ENCODE measurements at regions not wholly inside any gene's neighbourhood (a gene's known extent, or its start where the extent isn't known, plus 50 kb on each side); places are given as distances from the start of the nearest gene placed in this dataset.

GRCh38 chr3:73120710-73121109, 59.3 kb downstream of the EBLN2 start:
- no peaks in the 10 kb centered on the region for H3K27me3 ChIP-seq (ENCODE audit: low read depth, low read length)
- TF ChIP-seq EZH2phosphoT487 (IDR thresholded peaks at IDR 0.05; ENCODE audit: low read depth) (no peak), CTCF (IDR thresholded peaks at IDR 0.05; ENCODE audit: low read depth, low read length) (no peak)

GRCh38 chr3:73121669-73122331, 60.3 kb downstream of the EBLN2 start:
- no peak overlapping the region for H3K27ac ChIP-seq (ENCODE audit: low read length)
- TF ChIP-seq CTCF (IDR thresholded peaks at IDR 0.05; ENCODE audit: low read depth, low read length) (no peak), EZH2phosphoT487 (IDR thresholded peaks at IDR 0.05; ENCODE audit: low read depth) (no peak)
- H3K36me3 ChIP-seq (replicated peaks; ENCODE audit: low read depth, low read length): no peaks in the 10 kb centered on the region
- H3K9ac ChIP-seq (ENCODE audit: low read length): no peak overlapping the region
- H3K4me3 ChIP-seq (ENCODE audit: low read length): no peak overlapping the region
- H3K4me2 ChIP-seq (ENCODE audit: low read length): no peak overlapping the region
- H3K79me2 ChIP-seq (ENCODE audit: low read length): no peaks in the 10 kb centered on the region
- H2AFZ ChIP-seq (ENCODE audit: low read depth, low read length): no peak overlapping the region
- no peaks in the 10 kb centered on the region for H4K20me1 ChIP-seq (ENCODE audit: insufficient read depth, low read length)
- H3K27me3 ChIP-seq (ENCODE audit: low read depth, low read length): no peaks in the 10 kb centered on the region; the same call in 1 of the 2 replicates
- no peaks in the 10 kb centered on the region for H3K4me1 ChIP-seq (ENCODE audit: low read length)
- no peaks in the 10 kb centered on the region for H3K9me3 ChIP-seq (ENCODE audit: insufficient read depth, low read length)

More at GRCh38 chr3:73120710-73121109, 59.3 kb downstream of the EBLN2 start:
- Histone ChIP-seq H3K9me3 (ENCODE audit: insufficient read depth, low read length) (no peaks in the 10 kb centered on the region), H3K27ac (ENCODE audit: low read length) (no peak overlapping the region), H3K36me3 (replicated peaks; ENCODE audit: low read depth, low read length) (no peaks in the 10 kb centered on the region), H3K4me1 (ENCODE audit: low read length) (no peaks in the 10 kb centered on the region), H3K4me2 (ENCODE audit: low read length) (no peak overlapping the region), H3K79me2 (ENCODE audit: low read length) (no peaks in the 10 kb centered on the region), H2AFZ (ENCODE audit: low read depth, low read length) (no peak overlapping the region), H4K20me1 (ENCODE audit: insufficient read depth, low read length) (no peaks in the 10 kb centered on the region), H3K9ac (ENCODE audit: low read length) (no peak overlapping the region), H3K4me3 (ENCODE audit: low read length) (no peak overlapping the region)

GRCh38 chr3:73134034-73134433, 72.6 kb downstream of the EBLN2 start:
- peaks cover 10% of the 10 kb centered on the region; the same call in 1 of the 2 replicates for H3K27me3 ChIP-seq (ENCODE audit: low read depth, low read length)
- H3K4me1 ChIP-seq (ENCODE audit: low read length): no peaks in the 10 kb centered on the region
- H3K79me2 ChIP-seq (ENCODE audit: low read length): no peaks in the 10 kb centered on the region
- no peak overlapping the region for H3K4me3 ChIP-seq (ENCODE audit: low read length)
- no peaks in the 10 kb centered on the region for H4K20me1 ChIP-seq (ENCODE audit: insufficient read depth, low read length)
- H3K9ac ChIP-seq (ENCODE audit: low read length): no peak overlapping the region
- H3K9me3 ChIP-seq (ENCODE audit: insufficient read depth, low read length): peaks cover 19% of the 10 kb centered on the region
- TF ChIP-seq CTCF (IDR thresholded peaks at IDR 0.05; ENCODE audit: low read depth, low read length): no peak
- TF ChIP-seq EZH2phosphoT487 (IDR thresholded peaks at IDR 0.05; ENCODE audit: low read depth): no peak
- no peaks in the 10 kb centered on the region for H3K36me3 ChIP-seq (replicated peaks; ENCODE audit: low read depth, low read length)
- H3K27ac ChIP-seq (ENCODE audit: low read length): no peak overlapping the region
- H2AFZ ChIP-seq (ENCODE audit: low read depth, low read length): no peak overlapping the region
- no peak overlapping the region for H3K4me2 ChIP-seq (ENCODE audit: low read length)

- TF ChIP-seq CTCF (IDR thresholded peaks at IDR 0.05; ENCODE audit: low read depth, low read length): no peak
- no peak for TF ChIP-seq EZH2phosphoT487 (IDR thresholded peaks at IDR 0.05; ENCODE audit: low read depth)
- H3K9ac ChIP-seq (ENCODE audit: low read length): no peak overlapping the region
- peaks cover 19% of the 10 kb centered on the region for H3K9me3 ChIP-seq (ENCODE audit: insufficient read depth, low read length)
- no peak overlapping the region for H3K4me2 ChIP-seq (ENCODE audit: low read length)
- H3K4me1 ChIP-seq (ENCODE audit: low read length): no peaks in the 10 kb centered on the region
- no peak overlapping the region for H3K4me3 ChIP-seq (ENCODE audit: low read length)
- H3K27ac ChIP-seq (ENCODE audit: low read length): no peak overlapping the region
- no peaks in the 10 kb centered on the region for H4K20me1 ChIP-seq (ENCODE audit: insufficient read depth, low read length)
- no peaks in the 10 kb centered on the region for H3K27me3 ChIP-seq (ENCODE audit: low read depth, low read length)
- no peak overlapping the region for H2AFZ ChIP-seq (ENCODE audit: low read depth, low read length)
- H3K79me2 ChIP-seq (ENCODE audit: low read length): no peaks in the 10 kb centered on the region
- H3K36me3 ChIP-seq (replicated peaks; ENCODE audit: low read depth, low read length): no peaks in the 10 kb centered on the region
Observed at GRCh38 chr3:73136941-73137340, 75.5 kb downstream of the EBLN2 start.
